ENCODE measurements at regions not wholly inside any gene's neighbourhood (a gene's known extent, or its start where the extent isn't known, plus 50 kb on each side); places are given as distances from the start of the nearest gene placed in this dataset.

GRCh38 chr1:195754874-195755273, 853.4 kb downstream of the KCNT2 start:
- H3K4me3 ChIP-seq (ENCODE audit: low read depth, low read length), result no peak overlapping the region
- Mint-ChIP-seq H3K9me3 (ENCODE audit: unreplicated experiment) (no peaks in the 10 kb centered on the region), H3K27ac (ENCODE audit: unreplicated experiment) (no peak overlapping the region), H3K4me1 (ENCODE audit: low read depth, unreplicated experiment) (no peaks in the 10 kb centered on the region), H3K27me3 (ENCODE audit: insufficient read depth, unreplicated experiment) (no peaks in the 10 kb centered on the region), H3K4me3 (ENCODE audit: unreplicated experiment) (no peak overlapping the region), H3K36me3 (ENCODE audit: insufficient read depth, unreplicated experiment) (no peaks in the 10 kb centered on the region)
- H3K27me3 ChIP-seq (replicated peaks; ENCODE audit: control insufficient read depth, insufficient read depth, low read length), result no peaks in the 10 kb centered on the region
- no peaks in the 10 kb centered on the region for H3K36me3 ChIP-seq (ENCODE audit: control insufficient read depth, insufficient read depth, low read length)
- no peaks in the 10 kb centered on the region for H3K9me3 ChIP-seq
- intact Hi-C loops (cut with micrococcal nuclease; ENCODE audit: unreplicated experiment), result no loop called here
- ChIA-PET CTCF (no interaction called here), POLR2A (no interaction called here)
- H3K4me1 ChIP-seq, result no peaks in the 10 kb centered on the region
- no TSS peak for BruUV-seq (replicated peaks)
- DNase-seq, result no peak
- TF ChIP-seq CTCF (IDR thresholded peaks at IDR 0.05; ENCODE audit: insufficient read depth in 1 of 2, low read depth in 1 of 2, low read length in 1 of 2, severe bottlenecking in 1 of 2, unreplicated experiment in 1 of 2), result no peak

GRCh38 chr1:195754303-195754702, 853.9 kb downstream of the KCNT2 start:
- H3K9me3 ChIP-seq, result no peaks in the 10 kb centered on the region
- ChIA-PET POLR2A (no interaction called here), CTCF (no interaction called here)
- Mint-ChIP-seq H3K36me3 (ENCODE audit: insufficient read depth, unreplicated experiment) (no peaks in the 10 kb centered on the region), H3K27ac (ENCODE audit: unreplicated experiment) (no peak overlapping the region), H3K27me3 (ENCODE audit: insufficient read depth, unreplicated experiment) (no peaks in the 10 kb centered on the region), H3K9me3 (ENCODE audit: unreplicated experiment) (no peaks in the 10 kb centered on the region), H3K4me3 (ENCODE audit: unreplicated experiment) (no peak overlapping the region), H3K4me1 (ENCODE audit: low read depth, unreplicated experiment) (no peaks in the 10 kb centered on the region)
- H3K4me1 ChIP-seq, result no peaks in the 10 kb centered on the region
- H3K27me3 ChIP-seq (replicated peaks; ENCODE audit: control insufficient read depth, insufficient read depth, low read length), result no peaks in the 10 kb centered on the region
- no peak for TF ChIP-seq CTCF (IDR thresholded peaks at IDR 0.05; ENCODE audit: insufficient read depth in 1 of 2, low read depth in 1 of 2, low read length in 1 of 2, severe bottlenecking in 1 of 2, unreplicated experiment in 1 of 2)
- DNase-seq, result no peak
- BruUV-seq (replicated peaks), result no TSS peak
- intact Hi-C loops (cut with micrococcal nuclease; ENCODE audit: unreplicated experiment), result no loop called here
- H3K36me3 ChIP-seq (ENCODE audit: control insufficient read depth, insufficient read depth, low read length), result no peaks in the 10 kb centered on the region
- no peak overlapping the region for H3K4me3 ChIP-seq (ENCODE audit: low read depth, low read length)

GRCh38 chr1:195748969-195749368, 859.3 kb downstream of the KCNT2 start:
- Histone ChIP-seq H3K9me3 (no peaks in the 10 kb centered on the region), H3K4me1 (no peaks in the 10 kb centered on the region), H3K36me3 (ENCODE audit: control insufficient read depth, insufficient read depth, low read length) (no peaks in the 10 kb centered on the region), H3K4me3 (ENCODE audit: low read depth, low read length) (no peak overlapping the region), H3K27me3 (replicated peaks; ENCODE audit: control insufficient read depth, insufficient read depth, low read length) (no peaks in the 10 kb centered on the region)
- TF ChIP-seq CTCF (IDR thresholded peaks at IDR 0.05; ENCODE audit: insufficient read depth in 1 of 2, low read depth in 1 of 2, low read length in 1 of 2, severe bottlenecking in 1 of 2, unreplicated experiment in 1 of 2), result no peak
- POLR2A ChIA-PET, result no interaction called here
- no TSS peak for BruUV-seq (replicated peaks)
- no peaks in the 10 kb centered on the region for H3K27me3 Mint-ChIP-seq (ENCODE audit: insufficient read depth, unreplicated experiment)
- intact Hi-C loops (cut with micrococcal nuclease; ENCODE audit: unreplicated experiment), result no loop called here
- no peaks in the 10 kb centered on the region for H3K4me1 Mint-ChIP-seq (ENCODE audit: low read depth, unreplicated experiment)
- DNase-seq, result no peak
- no peaks in the 10 kb centered on the region for H3K9me3 Mint-ChIP-seq (ENCODE audit: unreplicated experiment)
- CTCF ChIA-PET, result no interaction called here
- no peak overlapping the region for H3K27ac Mint-ChIP-seq (ENCODE audit: unreplicated experiment)
- no peak overlapping the region for H3K4me3 Mint-ChIP-seq (ENCODE audit: unreplicated experiment)
- H3K36me3 Mint-ChIP-seq (ENCODE audit: insufficient read depth, unreplicated experiment), result no peaks in the 10 kb centered on the region
